ENCODE measurements at regions not wholly inside any gene's neighbourhood (a gene's known extent, or its start where the extent isn't known, plus 50 kb on each side); places are given as distances from the start of the nearest gene placed in this dataset.

DNA sequence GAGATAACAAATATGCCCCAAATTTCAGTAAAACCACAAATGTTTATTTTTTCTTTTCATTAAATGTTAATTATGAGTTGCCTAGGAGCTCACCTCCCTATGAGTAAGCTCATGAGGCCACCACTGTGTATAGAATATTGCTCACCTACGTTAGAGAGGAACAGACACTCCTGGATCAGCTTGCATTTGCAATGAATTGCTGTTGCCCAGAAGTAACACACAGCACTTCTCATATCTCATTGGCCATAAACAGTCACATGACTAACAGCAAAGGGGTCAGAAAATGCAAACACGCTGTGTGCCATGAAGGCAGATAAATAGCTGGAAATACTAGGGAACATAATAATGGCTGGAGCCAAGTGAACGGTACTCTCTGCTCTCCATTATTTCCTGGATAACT, 89.0 kb upstream of the GALNT5 start:
- Mint-ChIP-seq H3K27me3 (ENCODE audit: low read depth) (no peaks in the 10 kb centered on the region), H3K36me3 (no peaks in the 10 kb centered on the region), H3K9me3 (no peaks in the 10 kb centered on the region), H3K4me3 (no peak overlapping the region), H3K27ac (no peak overlapping the region), H3K4me1 (no peaks in the 10 kb centered on the region)
- CTCF ChIA-PET = interaction anchor here (0.9 kb wide), 1 partner anchor 10 kb away, joined by 5 read pairs; no protein-coding TSS in a partner anchor
- no peak for DNase-seq (ENCODE audit: low spot score)
- TF ChIP-seq ZNF317 (CRISPR knock-in tag; IDR thresholded peaks at IDR 0.05; ENCODE audit: borderline replicate concordance, low read depth) (no peak), SMAD3 (CRISPR knock-in tag; IDR thresholded peaks at IDR 0.05; ENCODE audit: borderline replicate concordance) (no peak), ZNF232 (CRISPR knock-in tag; IDR thresholded peaks at IDR 0.05) (no peak), MLX (CRISPR knock-in tag; IDR thresholded peaks at IDR 0.05) (no peak)
- TF ChIP-seq, protein P1, sequence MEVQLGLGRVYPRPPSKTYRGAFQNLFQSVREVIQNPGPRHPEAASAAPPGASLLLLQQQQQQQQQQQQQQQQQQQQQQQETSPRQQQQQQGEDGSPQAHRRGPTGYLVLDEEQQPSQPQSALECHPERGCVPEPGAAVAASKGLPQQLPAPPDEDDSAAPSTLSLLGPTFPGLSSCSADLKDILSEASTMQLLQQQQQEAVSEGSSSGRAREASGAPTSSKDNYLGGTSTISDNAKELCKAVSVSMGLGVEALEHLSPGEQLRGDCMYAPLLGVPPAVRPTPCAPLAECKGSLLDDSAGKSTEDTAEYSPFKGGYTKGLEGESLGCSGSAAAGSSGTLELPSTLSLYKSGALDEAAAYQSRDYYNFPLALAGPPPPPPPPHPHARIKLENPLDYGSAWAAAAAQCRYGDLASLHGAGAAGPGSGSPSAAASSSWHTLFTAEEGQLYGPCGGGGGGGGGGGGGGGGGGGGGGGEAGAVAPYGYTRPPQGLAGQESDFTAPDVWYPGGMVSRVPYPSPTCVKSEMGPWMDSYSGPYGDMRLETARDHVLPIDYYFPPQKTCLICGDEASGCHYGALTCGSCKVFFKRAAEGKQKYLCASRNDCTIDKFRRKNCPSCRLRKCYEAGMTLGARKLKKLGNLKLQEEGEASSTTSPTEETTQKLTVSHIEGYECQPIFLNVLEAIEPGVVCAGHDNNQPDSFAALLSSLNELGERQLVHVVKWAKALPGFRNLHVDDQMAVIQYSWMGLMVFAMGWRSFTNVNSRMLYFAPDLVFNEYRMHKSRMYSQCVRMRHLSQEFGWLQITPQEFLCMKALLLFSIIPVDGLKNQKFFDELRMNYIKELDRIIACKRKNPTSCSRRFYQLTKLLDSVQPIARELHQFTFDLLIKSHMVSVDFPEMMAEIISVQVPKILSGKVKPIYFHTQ (CRISPR knock-in tag; IDR thresholded peaks at IDR 0.05) = no peak
- POLR2A ChIA-PET = no interaction called here
- ATAC-seq = no peak

- ATAC-seq = no peak
- Mint-ChIP-seq H3K36me3 (no peaks in the 10 kb centered on the region), H3K27me3 (ENCODE audit: low read depth) (no peaks in the 10 kb centered on the region), H3K4me1 (no peaks in the 10 kb centered on the region), H3K4me3 (no peak overlapping the region), H3K9me3 (no peaks in the 10 kb centered on the region), H3K27ac (no peak overlapping the region; the same call in 1 of the 2 replicates)
- CTCF ChIA-PET = no interaction called here
- no peak for DNase-seq (ENCODE audit: low spot score)
- TF ChIP-seq, protein P2, sequence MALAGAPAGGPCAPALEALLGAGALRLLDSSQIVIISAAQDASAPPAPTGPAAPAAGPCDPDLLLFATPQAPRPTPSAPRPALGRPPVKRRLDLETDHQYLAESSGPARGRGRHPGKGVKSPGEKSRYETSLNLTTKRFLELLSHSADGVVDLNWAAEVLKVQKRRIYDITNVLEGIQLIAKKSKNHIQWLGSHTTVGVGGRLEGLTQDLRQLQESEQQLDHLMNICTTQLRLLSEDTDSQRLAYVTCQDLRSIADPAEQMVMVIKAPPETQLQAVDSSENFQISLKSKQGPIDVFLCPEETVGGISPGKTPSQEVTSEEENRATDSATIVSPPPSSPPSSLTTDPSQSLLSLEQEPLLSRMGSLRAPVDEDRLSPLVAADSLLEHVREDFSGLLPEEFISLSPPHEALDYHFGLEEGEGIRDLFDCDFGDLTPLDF (CRISPR knock-in tag; IDR thresholded peaks at IDR 0.05) = no peak
- no peak for TF ChIP-seq SP1 (CRISPR knock-in tag; conservative IDR thresholded peaks at IDR 0.05)
- no peak for TF ChIP-seq ZNF416 (CRISPR knock-in tag; IDR thresholded peaks at IDR 0.05)
- TF ChIP-seq GRHL2 (CRISPR knock-in tag; IDR thresholded peaks at IDR 0.05; ENCODE audit: insufficient replicate concordance, severe bottlenecking) = no peak
- TF ChIP-seq TP53 (CRISPR knock-in tag; IDR thresholded peaks at IDR 0.05) = no peak
- no peak for TF ChIP-seq RELA (CRISPR knock-in tag; IDR thresholded peaks at IDR 0.05; ENCODE audit: borderline replicate concordance)
- TF ChIP-seq NR3C1 (CRISPR knock-in tag; conservative IDR thresholded peaks at IDR 0.05; ENCODE audit: low read depth) = no peak
- no peak for TF ChIP-seq ATF1 (CRISPR knock-in tag; IDR thresholded peaks at IDR 0.05)
- no peak for TF ChIP-seq EMX1 (CRISPR knock-in tag; IDR thresholded peaks at IDR 0.05)
- no peak for TF ChIP-seq NFE2L1 (CRISPR knock-in tag; IDR thresholded peaks at IDR 0.05)
- TF ChIP-seq, protein P3, sequence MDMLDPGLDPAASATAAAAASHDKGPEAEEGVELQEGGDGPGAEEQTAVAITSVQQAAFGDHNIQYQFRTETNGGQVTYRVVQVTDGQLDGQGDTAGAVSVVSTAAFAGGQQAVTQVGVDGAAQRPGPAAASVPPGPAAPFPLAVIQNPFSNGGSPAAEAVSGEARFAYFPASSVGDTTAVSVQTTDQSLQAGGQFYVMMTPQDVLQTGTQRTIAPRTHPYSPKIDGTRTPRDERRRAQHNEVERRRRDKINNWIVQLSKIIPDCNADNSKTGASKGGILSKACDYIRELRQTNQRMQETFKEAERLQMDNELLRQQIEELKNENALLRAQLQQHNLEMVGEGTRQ (CRISPR knock-in tag; IDR thresholded peaks at IDR 0.05) = no peak
- TF ChIP-seq SOX15 (CRISPR knock-in tag; IDR thresholded peaks at IDR 0.05) = no peak
- TF ChIP-seq ZNF121 (CRISPR knock-in tag; IDR thresholded peaks at IDR 0.05) = no peak
- TF ChIP-seq, protein P4, sequence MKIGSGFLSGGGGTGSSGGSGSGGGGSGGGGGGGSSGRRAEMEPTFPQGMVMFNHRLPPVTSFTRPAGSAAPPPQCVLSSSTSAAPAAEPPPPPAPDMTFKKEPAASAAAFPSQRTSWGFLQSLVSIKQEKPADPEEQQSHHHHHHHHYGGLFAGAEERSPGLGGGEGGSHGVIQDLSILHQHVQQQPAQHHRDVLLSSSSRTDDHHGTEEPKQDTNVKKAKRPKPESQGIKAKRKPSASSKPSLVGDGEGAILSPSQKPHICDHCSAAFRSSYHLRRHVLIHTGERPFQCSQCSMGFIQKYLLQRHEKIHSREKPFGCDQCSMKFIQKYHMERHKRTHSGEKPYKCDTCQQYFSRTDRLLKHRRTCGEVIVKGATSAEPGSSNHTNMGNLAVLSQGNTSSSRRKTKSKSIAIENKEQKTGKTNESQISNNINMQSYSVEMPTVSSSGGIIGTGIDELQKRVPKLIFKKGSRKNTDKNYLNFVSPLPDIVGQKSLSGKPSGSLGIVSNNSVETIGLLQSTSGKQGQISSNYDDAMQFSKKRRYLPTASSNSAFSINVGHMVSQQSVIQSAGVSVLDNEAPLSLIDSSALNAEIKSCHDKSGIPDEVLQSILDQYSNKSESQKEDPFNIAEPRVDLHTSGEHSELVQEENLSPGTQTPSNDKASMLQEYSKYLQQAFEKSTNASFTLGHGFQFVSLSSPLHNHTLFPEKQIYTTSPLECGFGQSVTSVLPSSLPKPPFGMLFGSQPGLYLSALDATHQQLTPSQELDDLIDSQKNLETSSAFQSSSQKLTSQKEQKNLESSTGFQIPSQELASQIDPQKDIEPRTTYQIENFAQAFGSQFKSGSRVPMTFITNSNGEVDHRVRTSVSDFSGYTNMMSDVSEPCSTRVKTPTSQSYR (CRISPR knock-in tag; IDR thresholded peaks at IDR 0.05) = no peak
- TF ChIP-seq, protein P5, sequence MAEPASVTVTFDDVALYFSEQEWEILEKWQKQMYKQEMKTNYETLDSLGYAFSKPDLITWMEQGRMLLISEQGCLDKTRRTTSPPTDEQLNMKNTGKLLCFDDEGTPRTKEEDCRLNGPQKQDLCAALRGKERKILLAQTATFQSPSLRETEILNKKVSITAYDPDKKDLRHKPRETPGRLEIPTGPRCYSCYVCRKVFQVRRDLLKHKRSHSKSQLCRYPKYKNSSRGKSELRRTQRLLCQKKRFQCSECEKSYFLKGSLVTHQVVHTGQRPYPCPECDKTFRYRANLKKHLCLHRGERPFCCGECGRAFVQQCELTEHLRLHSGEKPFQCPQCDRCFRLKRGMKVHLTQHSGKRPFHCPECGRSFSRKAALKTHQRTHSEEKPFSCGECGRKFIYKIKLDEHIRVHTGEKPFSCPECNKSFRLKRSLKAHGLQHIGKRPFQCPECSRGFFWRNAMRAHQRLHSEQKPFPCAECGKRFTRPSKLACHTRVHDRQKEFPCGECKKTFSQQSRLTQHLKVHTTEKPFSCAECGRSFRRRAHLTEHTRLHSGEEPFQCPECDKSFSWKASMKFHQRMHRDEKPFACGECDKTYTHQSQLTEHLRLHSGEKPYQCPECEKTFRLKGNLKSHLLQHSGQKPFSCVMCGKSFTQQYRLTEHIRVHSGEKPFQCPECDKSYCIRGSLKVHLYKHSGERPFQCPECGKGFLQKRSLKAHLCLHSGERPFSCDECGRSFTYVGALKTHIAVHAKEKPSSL (CRISPR knock-in tag; conservative IDR thresholded peaks at IDR 0.05) = no peak
- no peak for TF ChIP-seq ZNF219 (CRISPR knock-in tag; IDR thresholded peaks at IDR 0.05; ENCODE audit: borderline replicate concordance)
- TF ChIP-seq ERG (CRISPR knock-in tag; IDR thresholded peaks at IDR 0.05) = no peak
- TF ChIP-seq TCF7 (CRISPR knock-in tag; IDR thresholded peaks at IDR 0.05; ENCODE audit: low read depth) = no peak
- POLR2A ChIA-PET = no interaction called here
Measured at GRCh38 chr2:157169889-157170288, 87.6 kb upstream of the GALNT5 start.
